Panc1 (cell line): ENCODE measurements at regions not wholly inside any gene's neighbourhood (a gene's known extent, or its start where the extent isn't known, plus 50 kb on each side); places are given as distances from the start of the nearest gene placed in this dataset.

Source experiments
- ATAC-seq: fragments of 200-7000 bp; cut with Tn5 transposase; 2 replicates; pipeline ENCODE4 v1.9.1; 2020; ENCODE audit warnings: mild to moderate bottlenecking, moderate library complexity
- BruUV-seq: library from RNA; stranded (reverse); fragments of 400-500 nt; replicated peaks from 2 replicates; lab custom pipeline; 2021; lab: Mats Ljungman, UMichigan
- CTCF ChIA-PET: fragments of 300-600 bp; sonication (Branson Sonifier 250); formaldehyde crosslinking; loops from one replicate; lab custom pipeline; 2022; ENCODE audit warnings: antibody characterized with exemption; lab: Charles Lee
- POLR2A ChIA-PET: fragments of 300-600 bp; sonication (Branson Sonifier 250); formaldehyde crosslinking; loops from one replicate; lab custom pipeline; 2022; ENCODE audit warnings: antibody characterized with exemption; lab: Charles Lee
- DNase-seq: peaks from one replicate; pipeline ENCODE4 v3.0.0-alpha.2; 2010; ENCODE audit warnings: low read depth, low spot score
- H3K27ac ChIP-seq: 2 replicates; pipeline ENCODE4 v1.5.1; 2011; ENCODE audit warnings: mild to moderate bottlenecking, low read length, inconsistent platforms
- H3K27me3 ChIP-seq: fragments of 200-500 bp; sonication (Bioruptor generic); 2 replicates; pipeline ENCODE4 v1.6.0; 2014; ENCODE audit warnings: low read length, inconsistent platforms; ENCODE audit not compliant: control insufficient read depth, insufficient read depth
- H3K36me3 ChIP-seq: fragments of 200-500 bp; sonication (Bioruptor generic); 2 replicates; pipeline ENCODE4 v1.5.1; 2014; ENCODE audit warnings: inconsistent platforms, mild to moderate bottlenecking, low read length, moderate library complexity; ENCODE audit not compliant: control insufficient read depth, insufficient read depth
- H3K4me1 ChIP-seq: 2 replicates; pipeline ENCODE4 v1.5.1; 2011; ENCODE audit warnings: inconsistent platforms, mild to moderate bottlenecking, low read length, moderate library complexity; ENCODE audit not compliant: control insufficient read depth, insufficient read depth
- H3K4me3 ChIP-seq, 2 experiments: 2 replicates each; pipeline ENCODE4 v1.5.1; 2011 to 2012; ENCODE audit warnings: low read depth in 2 of 2, low read length in 2 of 2, mild to moderate bottlenecking in 2 of 2, inconsistent platforms in 1 of 2, moderate library complexity in 1 of 2
- H3K9me3 ChIP-seq: fragments of 200-500 bp; sonication (Bioruptor generic); 2 replicates; pipeline ENCODE4 v1.5.1; 2014; ENCODE audit warnings: low read depth, mild to moderate bottlenecking, inconsistent platforms, low read length, moderate library complexity; ENCODE audit not compliant: control insufficient read depth, insufficient read depth
- CTCF ChIP-seq: fragments of 450-650 bp; IDR thresholded peaks from 2 replicates; pipeline ENCODE4 v1.5.1; 2017; ENCODE audit warnings: mild to moderate bottlenecking
- POLR2AphosphoS5 ChIP-seq: IDR thresholded peaks from 2 replicates; pipeline ENCODE4 v1.6.1; 2012; ENCODE audit warnings: mild to moderate bottlenecking, low read depth, low read length, moderate library complexity
- REST ChIP-seq, 2 experiments: IDR thresholded peaks; 2 replicates each; pipeline ENCODE4 v1.6.1; 2011 to 2012; ENCODE audit warnings: low read depth in 2 of 2, control low read depth in 1 of 2, low read length in 1 of 2, mild to moderate bottlenecking in 1 of 2, moderate library complexity in 1 of 2; ENCODE audit not compliant: insufficient read depth in 1 of 2
- SIN3A ChIP-seq: IDR thresholded peaks from 2 replicates; pipeline ENCODE4 v1.6.1; 2012; ENCODE audit warnings: low read depth, mild to moderate bottlenecking, low read length, moderate library complexity, borderline replicate concordance; ENCODE audit not compliant: insufficient read depth
- TCF7L2 ChIP-seq: IDR thresholded peaks from 2 replicates; pipeline ENCODE4 v1.6.1; 2011; ENCODE audit warnings: mild to moderate bottlenecking, low read depth, low read length, inconsistent platforms
- in situ Hi-C: cut with HindIII; loops from 2 replicates; pipeline ENCODE4 v1.10.0; 2016; ENCODE audit warnings: low sequenced_read_pairs, low pct_unique_long_range_greater_than_20kb
- intact Hi-C: fragments of 100-400 bp; cut with micrococcal nuclease; formaldehyde crosslinking; loops from one replicate; pipeline ENCODE4 v1.10.0; 2022; ENCODE audit not compliant: unreplicated experiment

- BruUV-seq, result no TSS peak
- no peak overlapping the region for H3K4me3 ChIP-seq
- H3K27me3 ChIP-seq, result no peaks in the 10 kb centered on the region
- ATAC-seq (no peak), DNase-seq (no peak)
- intact Hi-C loops (no loop called here), in situ Hi-C loops (no loop called here)
- H3K9me3 ChIP-seq, result no peaks in the 10 kb centered on the region
- CTCF ChIA-PET, result no interaction called here
- no peak overlapping the region for H3K27ac ChIP-seq
- TF ChIP-seq REST (IDR thresholded peaks at IDR 0.05; ENCODE audit: insufficient read depth in 1 of 2, low read depth in 2 of 2, low read length in 1 of 2), result no peak
- TF ChIP-seq SIN3A, result no peak
- TF ChIP-seq TCF7L2, result no peak
- no peak for TF ChIP-seq POLR2AphosphoS5
- TF ChIP-seq CTCF, result no peak
- POLR2A ChIA-PET, result interaction anchor here (0.5 kb wide), 1 partner anchor 161 kb away, joined by 5 read pairs; no protein-coding TSS in a partner anchor
- H3K36me3 ChIP-seq, result no peaks in the 10 kb centered on the region
- H3K4me1 ChIP-seq, result no peaks in the 10 kb centered on the region
Observed at GRCh38 chr16:13425836-13426235, 494.1 kb upstream of the ERCC4 start.

GRCh38 chr16:13426269-13426668, 493.7 kb upstream of the ERCC4 start:
- Histone ChIP-seq H3K27ac (no peak overlapping the region), H3K4me1 (no peaks in the 10 kb centered on the region), H3K4me3 (no peak overlapping the region), H3K36me3 (no peaks in the 10 kb centered on the region), H3K27me3 (no peaks in the 10 kb centered on the region), H3K9me3 (no peaks in the 10 kb centered on the region)
- in situ Hi-C loops (no loop called here), intact Hi-C loops (no loop called here)
- TF ChIP-seq TCF7L2 (no peak), SIN3A (no peak), CTCF (no peak), REST (IDR thresholded peaks at IDR 0.05; ENCODE audit: insufficient read depth in 1 of 2, low read depth in 2 of 2, low read length in 1 of 2) (no peak), POLR2AphosphoS5 (no peak)
- POLR2A ChIA-PET, result no interaction called here
- no TSS peak for BruUV-seq
- ATAC-seq (no peak), DNase-seq (no peak)
- CTCF ChIA-PET, result no interaction called here
